ENCODE measurements at regions not wholly inside any gene's neighbourhood (a gene's known extent, or its start where the extent isn't known, plus 50 kb on each side); places are given as distances from the start of the nearest gene placed in this dataset.
"Not testable (repeated sequence)": the region's sequence is repeated elsewhere in the genome, so short reads cannot be mapped to it uniquely, and the experiment has no call there.

DNA sequence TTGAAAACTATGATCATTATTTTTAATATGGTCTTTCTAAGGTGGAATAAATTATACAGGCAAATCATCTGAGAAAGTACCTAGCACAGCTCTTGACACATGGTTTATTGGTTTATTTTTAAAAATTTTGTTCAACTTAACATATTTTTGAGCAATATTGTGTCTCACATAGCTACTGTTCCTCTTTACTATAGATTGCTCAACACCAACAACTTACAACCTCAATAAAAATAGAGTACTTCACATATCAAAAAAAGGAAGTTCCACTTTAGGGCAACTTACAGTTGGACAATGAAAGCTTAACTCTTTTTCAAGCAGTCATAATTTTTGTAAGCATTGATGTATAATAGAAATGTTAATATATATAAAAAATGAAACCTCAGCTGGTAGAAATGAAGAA lies 440.9 kb upstream of the UBE2E3 start:
- POLR2A ChIA-PET: no interaction called here
- Histone ChIP-seq H3K4me3 (ENCODE audit: low read depth, low read length) (no peak overlapping the region), H3K27me3 (ENCODE audit: control insufficient read depth, insufficient read depth, low read length) (no peaks in the 10 kb centered on the region), H3K27ac (ENCODE audit: low read depth, low read length) (no peak overlapping the region), H3K9me3 (ENCODE audit: control insufficient read depth, insufficient read depth, low read length) (no peaks in the 10 kb centered on the region)
- CTCF ChIA-PET: no interaction called here
- no peak for DNase-seq (ENCODE audit: low read depth, low spot score)
- TF ChIP-seq, protein P1, sequence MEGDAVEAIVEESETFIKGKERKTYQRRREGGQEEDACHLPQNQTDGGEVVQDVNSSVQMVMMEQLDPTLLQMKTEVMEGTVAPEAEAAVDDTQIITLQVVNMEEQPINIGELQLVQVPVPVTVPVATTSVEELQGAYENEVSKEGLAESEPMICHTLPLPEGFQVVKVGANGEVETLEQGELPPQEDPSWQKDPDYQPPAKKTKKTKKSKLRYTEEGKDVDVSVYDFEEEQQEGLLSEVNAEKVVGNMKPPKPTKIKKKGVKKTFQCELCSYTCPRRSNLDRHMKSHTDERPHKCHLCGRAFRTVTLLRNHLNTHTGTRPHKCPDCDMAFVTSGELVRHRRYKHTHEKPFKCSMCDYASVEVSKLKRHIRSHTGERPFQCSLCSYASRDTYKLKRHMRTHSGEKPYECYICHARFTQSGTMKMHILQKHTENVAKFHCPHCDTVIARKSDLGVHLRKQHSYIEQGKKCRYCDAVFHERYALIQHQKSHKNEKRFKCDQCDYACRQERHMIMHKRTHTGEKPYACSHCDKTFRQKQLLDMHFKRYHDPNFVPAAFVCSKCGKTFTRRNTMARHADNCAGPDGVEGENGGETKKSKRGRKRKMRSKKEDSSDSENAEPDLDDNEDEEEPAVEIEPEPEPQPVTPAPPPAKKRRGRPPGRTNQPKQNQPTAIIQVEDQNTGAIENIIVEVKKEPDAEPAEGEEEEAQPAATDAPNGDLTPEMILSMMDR (IDR thresholded peaks at IDR 0.05; ENCODE audit: low read depth, low read length): no peak

DNA sequence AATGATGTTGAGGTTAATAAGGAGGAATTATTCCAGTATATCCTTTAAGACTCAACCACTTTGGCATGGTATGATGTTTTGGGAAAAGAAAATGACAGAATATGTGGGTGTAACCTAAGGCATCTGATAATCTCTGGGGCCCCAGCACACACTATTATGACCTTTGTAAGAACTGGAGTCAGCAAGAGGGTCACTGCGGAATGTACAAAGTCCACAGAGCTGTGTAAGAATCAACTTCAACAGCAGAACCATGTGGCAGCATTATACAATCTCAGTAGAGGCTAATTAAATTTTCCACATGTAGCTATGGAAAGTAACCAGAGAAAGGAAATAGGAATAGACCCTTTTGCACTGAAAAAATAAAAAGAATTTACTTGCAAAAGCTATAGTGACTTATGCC lies 445.1 kb upstream of the UBE2E3 start:
- CTCF ChIA-PET: interaction anchor here (2.0 kb wide), 1 partner anchor 15 kb away, joined by 4 read pairs; no protein-coding TSS in a partner anchor

DNA sequence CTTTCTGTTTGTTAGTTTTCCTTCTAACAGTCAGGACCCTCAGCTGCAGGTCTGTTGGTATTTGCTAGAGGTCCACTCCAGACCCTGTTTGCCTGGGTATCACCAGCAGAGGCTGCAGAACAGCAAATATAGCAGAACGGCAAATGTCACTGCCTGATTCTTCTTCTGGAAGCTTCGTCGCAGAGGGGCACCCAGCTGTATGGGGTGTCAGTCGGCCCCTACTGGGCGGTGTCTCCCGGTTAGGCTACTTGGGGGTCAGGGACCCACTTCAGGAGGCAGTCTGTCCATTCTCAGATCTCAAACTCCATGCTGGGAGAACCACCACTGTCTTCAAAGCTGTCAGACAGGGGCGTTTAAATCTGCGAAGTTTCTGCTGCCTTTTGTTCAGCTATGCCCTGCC lies 448.6 kb upstream of the UBE2E3 start:
- H3K27ac ChIP-seq (ENCODE audit: low read depth, low read length); POLR2A ChIA-PET; DNase-seq (ENCODE audit: low read depth, low spot score); H3K9me3 ChIP-seq (ENCODE audit: control insufficient read depth, insufficient read depth, low read length); CTCF ChIA-PET; H3K4me3 ChIP-seq (ENCODE audit: low read depth, low read length); H3K27me3 ChIP-seq (ENCODE audit: control insufficient read depth, insufficient read depth, low read length): not testable (repeated sequence)

More for the DNA sequence above, 445.1 kb upstream of the UBE2E3 start:
- H3K27me3 ChIP-seq (ENCODE audit: control insufficient read depth, insufficient read depth, low read length): no peaks in the 10 kb centered on the region
- no peak overlapping the region for H3K27ac ChIP-seq (ENCODE audit: low read depth, low read length)
- no peaks in the 10 kb centered on the region; the same call in 1 of the 2 replicates for H3K9me3 ChIP-seq (ENCODE audit: control insufficient read depth, insufficient read depth, low read length)
- POLR2A ChIA-PET: no interaction called here
- no peak for DNase-seq (ENCODE audit: low read depth, low spot score)
- TF ChIP-seq, protein P1 (IDR thresholded peaks at IDR 0.05; ENCODE audit: low read depth, low read length): no peak
- H3K4me3 ChIP-seq (ENCODE audit: low read depth, low read length): no peak overlapping the region

DNA sequence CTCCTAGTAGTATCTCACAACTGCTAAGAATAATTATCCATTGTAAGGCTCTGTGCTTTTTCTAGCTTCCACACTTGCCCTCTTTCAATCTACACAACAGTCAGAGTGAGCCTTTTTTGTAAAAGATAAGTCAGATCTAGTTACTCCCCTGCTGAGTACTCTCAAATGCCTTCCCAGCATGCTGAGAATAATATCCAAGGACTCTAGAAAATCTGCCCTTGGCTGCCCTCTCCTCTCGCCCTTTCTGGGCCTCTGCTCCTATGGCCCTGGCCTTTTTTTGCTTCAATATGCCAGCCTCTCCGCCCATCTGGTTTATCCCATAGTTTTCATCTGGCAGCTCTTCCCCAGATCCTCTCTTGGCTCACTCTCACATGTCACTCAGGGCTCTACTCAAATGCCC lies 455.9 kb upstream of the UBE2E3 start:
- Histone ChIP-seq H3K27ac (ENCODE audit: low read depth, low read length) (peak overlapping the region; percentile 49), H3K27me3 (ENCODE audit: control insufficient read depth, insufficient read depth, low read length) (no peaks in the 10 kb centered on the region), H3K4me3 (ENCODE audit: low read depth, low read length) (no peak overlapping the region), H3K9me3 (ENCODE audit: control insufficient read depth, insufficient read depth, low read length) (no peaks in the 10 kb centered on the region)
- TF ChIP-seq, protein P1 (IDR thresholded peaks at IDR 0.05; ENCODE audit: low read depth, low read length): no peak
- no peak for DNase-seq (ENCODE audit: low read depth, low spot score)
- ChIA-PET CTCF (no interaction called here), POLR2A (interaction anchor here (0.8 kb wide), 1 partner anchor 457 kb away, joined by 3 read pairs; no protein-coding TSS in a partner anchor)

DNA sequence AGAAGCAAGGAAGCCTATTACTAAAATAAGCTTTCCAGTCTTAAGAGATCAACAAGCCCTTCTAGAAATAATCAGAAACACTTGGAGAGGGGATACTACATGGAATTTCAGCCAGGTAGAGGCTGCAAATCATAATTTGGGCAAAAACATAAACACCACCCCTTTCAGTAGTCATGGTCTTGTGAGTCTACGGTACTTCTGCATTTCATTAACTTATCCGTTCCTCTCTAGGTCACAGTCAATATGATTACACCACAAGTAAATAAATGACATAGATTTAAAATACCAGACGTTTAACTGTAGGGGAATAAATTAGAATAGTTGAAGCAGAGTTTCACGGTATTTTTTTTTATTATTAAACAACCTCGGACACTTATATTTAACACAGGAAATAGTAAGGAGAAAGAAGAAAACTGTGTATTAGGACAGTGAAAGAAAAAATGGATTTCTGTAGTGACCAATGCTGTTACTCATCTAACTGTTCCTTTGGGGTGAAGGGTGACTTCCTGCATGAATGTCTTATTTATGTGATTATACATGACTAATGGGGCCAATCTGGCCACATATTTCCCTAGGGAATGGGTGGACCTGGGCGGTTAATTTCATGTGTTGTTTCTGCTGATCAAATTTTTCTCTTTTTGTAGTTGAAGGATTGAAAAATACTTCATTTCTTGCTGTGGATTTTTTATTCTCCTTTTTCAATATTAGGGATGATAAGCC lies 456.6 kb upstream of the UBE2E3 start:
- CTCF ChIA-PET: no interaction called here
- peak; percentile 59 for DNase-seq (ENCODE audit: low read depth, low spot score)
- POLR2A ChIA-PET: interaction anchor here (0.8 kb wide), 1 partner anchor 458 kb away, joined by 3 read pairs; no protein-coding TSS in a partner anchor
- Histone ChIP-seq H3K4me3 (ENCODE audit: low read depth, low read length) (no peak overlapping the region), H3K9me3 (ENCODE audit: control insufficient read depth, insufficient read depth, low read length) (no peaks in the 10 kb centered on the region), H3K27ac (ENCODE audit: low read depth, low read length) (no peak overlapping the region), H3K27me3 (ENCODE audit: control insufficient read depth, insufficient read depth, low read length) (no peaks in the 10 kb centered on the region)
- TF ChIP-seq, protein P1 (IDR thresholded peaks at IDR 0.05; ENCODE audit: low read depth, low read length): no peak
